ENCODE measurements at regions not wholly inside any gene's neighbourhood (a gene's known extent, or its start where the extent isn't known, plus 50 kb on each side); places are given as distances from the start of the nearest gene placed in this dataset.

GRCh38 chr2:167874812-167875211, 372.6 kb downstream of the STK39 start:
- TF ChIP-seq CTCF (IDR thresholded peaks at IDR 0.05) (no peak), POLR2A (IDR thresholded peaks at IDR 0.05) (no peak)
